Prostate gland (tissue), 2 donors: ENCODE measurements at regions not wholly inside any gene's neighbourhood (a gene's known extent, or its start where the extent isn't known, plus 50 kb on each side); places are given as distances from the start of the nearest gene placed in this dataset.

Source experiments
- CTCF ChIP-seq, 4 experiments: fragments of 200-600 bp in 2 of 4; fragments of 450-650 bp in 2 of 4; sonication (generic) in 2 of 4; IDR thresholded peaks; 1 replicate in 3 of 4; 2 replicates in 1 of 4; pipeline ENCODE4 v1.5.1; 2016 to 2019; ENCODE audit warnings: antibody characterized with exemption in 4 of 4, mild to moderate bottlenecking in 2 of 4, moderate library complexity in 2 of 4
- POLR2A ChIP-seq: fragments of 450-650 bp; IDR thresholded peaks from one replicate; pipeline ENCODE4 v1.6.1; 2016; ENCODE audit warnings: antibody characterized with exemption, mild to moderate bottlenecking
- POLR2AphosphoS5 ChIP-seq: sonication (generic); formaldehyde crosslinking; IDR thresholded peaks from one replicate; pipeline ENCODE4 v1.6.1; 2017; ENCODE audit warnings: antibody characterized with exemption

GRCh38 chr5:164563370-164563769 lies 1058.0 kb downstream of the MAT2B start:
- TF ChIP-seq CTCF (IDR thresholded peaks at IDR 0.05), result no peak
- TF ChIP-seq POLR2AphosphoS5, result no peak
- TF ChIP-seq POLR2A, result no peak
